ENCODE measurements at regions not wholly inside any gene's neighbourhood (a gene's known extent, or its start where the extent isn't known, plus 50 kb on each side); places are given as distances from the start of the nearest gene placed in this dataset.

GRCh38 chr3:31008994-31009393 is 114.5 kb upstream of the GADL1 start:
- no peak for DNase-seq

- DNase-seq = no peak
Measured at GRCh38 chr3:31009881-31010280, 115.4 kb upstream of the GADL1 start.

GRCh38 chr3:31010491-31010890 is 116.0 kb upstream of the GADL1 start:
- no peak for DNase-seq

- no peak for DNase-seq
Measured at GRCh38 chr3:31011380-31011779, 116.9 kb upstream of the GADL1 start.

GRCh38 chr3:31013090-31013489 is 118.6 kb upstream of the GADL1 start:
- no peak for DNase-seq

- DNase-seq = no peak
Measured at GRCh38 chr3:31013843-31014242, 119.4 kb upstream of the GADL1 start.

GRCh38 chr3:31014317-31015040 is 120.0 kb upstream of the GADL1 start:
- no peak for DNase-seq

- no peak for DNase-seq
Measured at GRCh38 chr3:31016196-31016595, 121.7 kb upstream of the GADL1 start.

GRCh38 chr3:31022716-31023115 is 128.3 kb upstream of the GADL1 start:
- DNase-seq = no peak

- no peak for DNase-seq
Measured at GRCh38 chr3:31025541-31025940, 131.1 kb upstream of the GADL1 start.

- DNase-seq = no peak
Measured at GRCh38 chr3:31027191-31027761, 132.8 kb upstream of the GADL1 start.

GRCh38 chr3:31027914-31028313 is 133.5 kb upstream of the GADL1 start:
- DNase-seq = no peak

GRCh38 chr3:31028766-31029165 is 134.3 kb upstream of the GADL1 start:
- no peak for DNase-seq

GRCh38 chr3:31029706-31030105 is 135.2 kb upstream of the GADL1 start:
- DNase-seq = no peak

- no peak for DNase-seq
Measured at GRCh38 chr3:31035681-31036080, 141.2 kb upstream of the GADL1 start.

GRCh38 chr3:31038086-31038739 is 143.8 kb upstream of the GADL1 start:
- no peak for DNase-seq

- DNase-seq = no peak
Measured at GRCh38 chr3:31039145-31039544, 144.7 kb upstream of the GADL1 start.

GRCh38 chr3:31041161-31041978 is 146.9 kb upstream of the GADL1 start:
- no peak for DNase-seq

GRCh38 chr3:31043184-31043819 is 148.8 kb upstream of the GADL1 start:
- no peak for DNase-seq

- no peak for DNase-seq
Measured at GRCh38 chr3:31047673-31048072, 153.2 kb upstream of the GADL1 start.

GRCh38 chr3:31048143-31048542 is 153.7 kb upstream of the GADL1 start:
- no peak for DNase-seq

- DNase-seq = no peak
Measured at GRCh38 chr3:31050296-31050695, 155.8 kb upstream of the GADL1 start.

GRCh38 chr3:31051226-31051625 is 156.8 kb upstream of the GADL1 start:
- no peak for DNase-seq
